Occipital lobe (tissue), 1 donor: ENCODE measurements at regions not wholly inside any gene's neighbourhood (a gene's known extent, or its start where the extent isn't known, plus 50 kb on each side); places are given as distances from the start of the nearest gene placed in this dataset.
"Not testable (repeated sequence)": the region's sequence is repeated elsewhere in the genome, so short reads cannot be mapped to it uniquely, and the experiment has no call there.

Experiments used
- DNase-seq: peaks from one replicate; lab custom pipeline; 2025; lab: John Stamatoyannopoulos, UW

DNA sequence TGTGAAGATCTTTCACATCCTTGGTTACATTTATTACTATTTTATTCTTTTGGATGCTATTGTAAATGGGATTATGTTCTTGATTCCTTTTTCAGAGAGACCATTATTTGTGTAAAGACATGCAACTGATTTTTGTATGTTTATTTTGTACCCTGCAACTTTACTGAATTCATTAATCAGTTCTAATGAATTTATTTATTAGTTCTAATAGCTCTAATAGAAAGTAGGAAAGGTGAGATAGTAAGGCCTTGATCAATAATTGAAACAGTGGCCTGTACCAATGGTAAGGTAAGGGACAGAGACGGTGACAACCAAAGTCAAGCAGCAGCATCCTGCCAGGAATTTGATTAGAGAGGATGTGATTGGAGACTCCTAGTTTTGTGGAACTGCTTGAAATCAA, 224.1 kb downstream of the PHLDA1 start:
- DNase-seq = no peak

DNA sequence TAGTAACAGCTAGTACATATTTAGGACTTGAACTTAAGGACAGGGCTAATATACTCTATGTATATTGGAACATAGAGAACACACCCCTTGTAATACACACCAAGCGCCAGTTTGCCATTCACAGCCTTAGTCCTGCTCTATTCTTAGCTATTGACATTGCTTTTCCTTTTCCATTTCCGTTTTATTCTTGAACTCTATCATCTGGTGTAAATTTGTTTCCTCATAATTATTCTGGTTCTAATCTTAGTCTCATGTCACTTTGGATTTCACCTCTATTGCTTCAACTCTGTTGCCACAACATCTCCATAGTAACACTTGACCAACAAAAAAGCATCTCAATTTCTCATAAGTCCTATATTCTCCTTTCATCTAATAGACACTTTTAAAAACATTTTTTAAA, 225.7 kb downstream of the PHLDA1 start:
- DNase-seq = no peak

DNA sequence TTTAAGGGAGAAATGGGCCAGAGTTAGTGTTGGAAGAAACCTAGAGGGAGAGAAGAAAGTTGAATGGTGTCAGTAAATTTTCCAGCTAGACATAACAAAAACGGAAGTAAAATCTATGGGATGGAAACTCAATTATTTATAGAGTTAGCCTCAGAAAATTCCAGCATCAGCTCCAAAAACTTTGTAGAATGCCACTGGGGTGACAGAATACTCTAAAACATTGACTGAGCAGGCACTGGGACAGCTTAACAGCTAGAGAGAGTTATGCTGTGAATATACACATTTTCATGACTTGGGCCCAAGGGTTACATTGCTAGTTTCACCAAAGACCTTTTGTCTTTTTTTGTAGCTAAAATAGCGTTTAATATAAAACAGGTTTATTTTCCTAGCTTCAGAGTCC, 226.3 kb downstream of the PHLDA1 start:
- no peak for DNase-seq

DNA sequence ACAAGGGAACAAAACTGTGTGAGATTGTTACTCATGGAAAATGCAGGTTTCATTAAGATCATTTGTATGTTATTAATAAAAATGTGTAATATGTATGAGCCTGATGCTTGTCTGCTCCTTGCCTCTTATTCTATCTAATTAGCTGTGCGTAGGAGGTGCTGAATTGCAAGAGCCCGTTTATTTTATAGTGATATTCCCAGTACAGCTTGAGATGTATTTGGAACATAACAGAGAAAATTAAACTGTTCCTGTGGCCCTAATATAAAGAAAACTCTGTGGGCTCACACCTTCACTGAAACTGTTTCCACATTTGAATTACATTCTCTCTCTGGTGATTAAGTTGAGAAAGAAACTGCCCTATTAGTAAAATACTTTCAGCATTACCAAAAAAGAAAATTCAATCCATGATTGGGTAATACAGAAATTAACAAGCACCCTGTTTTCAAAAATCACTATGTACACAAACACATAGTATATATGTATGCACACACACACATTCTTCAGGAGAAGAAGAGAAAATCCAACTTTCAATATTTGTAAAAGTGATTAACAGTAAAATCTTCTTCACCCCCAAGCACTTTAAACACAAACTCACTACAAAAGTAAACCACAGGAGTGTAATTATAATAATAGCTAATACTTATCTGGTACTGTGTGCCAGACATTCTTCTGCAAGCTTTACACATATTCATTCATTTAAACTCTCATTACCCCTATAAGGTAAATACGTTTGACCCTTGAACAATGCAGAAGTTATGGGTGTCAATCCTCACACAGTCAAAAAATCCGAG, 233.2 kb downstream of the PHLDA1 start:
- DNase-seq = no peak

DNA sequence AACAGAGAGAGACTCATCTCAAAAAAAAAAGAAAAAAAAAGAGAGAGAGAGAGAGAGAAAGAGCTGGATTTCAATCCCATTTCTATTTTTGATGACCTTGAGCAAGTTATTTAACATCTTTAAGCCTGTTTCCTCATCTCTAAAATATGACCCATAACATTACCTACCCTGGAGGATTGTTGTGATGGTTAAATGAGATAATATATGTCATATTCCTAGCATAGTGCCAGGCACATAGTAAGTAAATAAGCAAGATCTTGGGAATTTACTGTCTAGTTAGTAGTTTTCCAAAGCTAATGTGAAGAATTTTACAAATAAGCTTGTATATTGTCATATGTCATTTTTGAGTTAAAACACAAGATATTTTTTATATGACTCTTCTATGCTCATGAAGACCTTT, 236.5 kb downstream of the PHLDA1 start:
- no peak for DNase-seq

DNA sequence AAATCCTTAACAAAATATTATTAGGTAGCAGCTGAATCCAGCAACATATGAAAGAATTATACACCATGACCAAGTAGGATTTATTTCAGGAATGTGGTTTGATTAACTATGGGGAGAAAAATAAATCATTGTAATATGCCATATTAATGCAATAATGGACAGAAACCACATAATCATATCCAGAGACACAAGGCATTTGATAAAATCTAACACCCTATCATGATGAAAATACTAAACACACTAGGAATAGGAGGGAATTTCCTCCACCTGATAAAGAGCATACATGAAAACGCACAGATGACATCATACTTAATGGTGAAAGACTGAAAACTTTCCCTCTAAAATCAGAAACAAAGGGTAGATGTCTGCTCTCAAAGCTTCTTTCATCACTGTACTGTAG, 238.9 kb downstream of the PHLDA1 start:
- no peak for DNase-seq

DNA sequence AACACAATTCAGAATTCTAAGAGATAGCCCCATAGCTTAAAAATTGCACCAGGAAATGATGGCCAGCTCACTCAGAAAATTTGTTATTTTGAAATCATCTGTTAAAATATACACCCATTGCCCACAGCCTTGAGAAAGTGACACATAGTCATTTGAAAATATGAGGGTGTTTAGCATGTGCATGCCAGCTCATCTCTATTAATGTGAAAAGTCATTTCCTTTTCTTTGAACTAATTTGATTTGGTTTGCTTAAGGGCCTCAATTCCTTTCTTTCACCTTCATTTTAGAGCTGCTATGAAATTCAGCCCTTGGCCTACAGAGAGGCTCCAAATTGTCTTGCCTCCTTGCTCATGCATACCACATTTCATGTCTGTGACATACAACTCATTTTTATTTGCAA, 241.4 kb downstream of the PHLDA1 start:
- DNase-seq = no peak

DNA sequence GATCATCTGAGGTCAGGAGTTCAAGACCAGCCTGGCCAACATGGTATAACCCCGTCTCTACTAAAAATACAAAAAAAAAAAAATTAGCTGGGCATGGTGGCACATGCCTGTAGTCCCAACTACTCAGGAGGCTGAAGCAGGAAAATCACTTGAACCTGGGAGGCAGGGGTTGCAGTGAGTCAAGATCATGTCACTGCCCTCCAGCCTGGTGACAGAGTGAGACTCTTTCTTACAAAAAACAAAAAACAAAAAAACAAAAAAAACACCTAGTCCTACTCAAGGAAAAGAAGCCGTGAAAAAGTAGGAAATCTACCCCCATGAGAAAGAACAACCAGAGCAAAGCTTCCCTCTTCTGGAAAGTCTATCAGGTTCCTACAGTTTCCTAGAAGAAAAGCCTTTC, 244.4 kb downstream of the PHLDA1 start:
- DNase-seq = not testable (repeated sequence)

DNA sequence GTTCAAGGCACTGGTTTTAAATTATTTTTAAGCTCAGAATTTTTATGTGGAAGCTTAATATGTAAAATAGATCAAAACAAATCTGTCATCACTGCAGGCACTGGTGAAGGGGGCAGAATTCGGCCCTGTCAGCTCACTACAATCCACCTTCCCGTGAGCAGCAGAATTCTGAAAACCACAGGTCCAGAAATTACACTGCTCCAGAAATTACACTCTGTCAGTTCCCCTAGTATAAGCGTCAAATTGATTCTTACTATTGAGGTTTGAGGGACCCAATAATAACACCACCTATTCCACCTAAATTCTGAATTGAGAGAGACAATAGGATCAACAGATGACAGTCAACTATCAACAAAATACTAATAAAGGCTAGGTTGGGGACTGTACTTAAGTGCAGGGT, 245.5 kb downstream of the PHLDA1 start:
- no peak for DNase-seq

DNA sequence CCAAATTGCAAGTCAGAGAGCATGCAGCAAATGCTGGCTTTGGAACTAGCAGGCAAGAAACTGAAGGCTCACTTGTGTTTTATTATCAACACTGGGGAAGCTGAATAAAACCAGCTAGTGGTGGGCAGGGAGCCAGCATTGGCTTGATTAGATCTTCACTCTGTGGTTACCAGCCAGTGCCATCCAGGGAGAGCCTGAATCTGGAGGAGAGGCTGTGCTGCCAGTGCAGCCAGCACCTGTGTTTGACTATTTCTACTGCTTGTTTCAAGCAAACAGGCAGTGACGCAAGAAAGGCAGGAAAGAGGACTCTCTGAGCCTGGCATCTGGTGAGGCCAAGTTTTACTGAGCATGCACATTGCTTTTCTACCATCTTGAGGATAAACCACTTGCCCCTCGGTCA, 247.0 kb downstream of the PHLDA1 start:
- peak; percentile 25 for DNase-seq

DNA sequence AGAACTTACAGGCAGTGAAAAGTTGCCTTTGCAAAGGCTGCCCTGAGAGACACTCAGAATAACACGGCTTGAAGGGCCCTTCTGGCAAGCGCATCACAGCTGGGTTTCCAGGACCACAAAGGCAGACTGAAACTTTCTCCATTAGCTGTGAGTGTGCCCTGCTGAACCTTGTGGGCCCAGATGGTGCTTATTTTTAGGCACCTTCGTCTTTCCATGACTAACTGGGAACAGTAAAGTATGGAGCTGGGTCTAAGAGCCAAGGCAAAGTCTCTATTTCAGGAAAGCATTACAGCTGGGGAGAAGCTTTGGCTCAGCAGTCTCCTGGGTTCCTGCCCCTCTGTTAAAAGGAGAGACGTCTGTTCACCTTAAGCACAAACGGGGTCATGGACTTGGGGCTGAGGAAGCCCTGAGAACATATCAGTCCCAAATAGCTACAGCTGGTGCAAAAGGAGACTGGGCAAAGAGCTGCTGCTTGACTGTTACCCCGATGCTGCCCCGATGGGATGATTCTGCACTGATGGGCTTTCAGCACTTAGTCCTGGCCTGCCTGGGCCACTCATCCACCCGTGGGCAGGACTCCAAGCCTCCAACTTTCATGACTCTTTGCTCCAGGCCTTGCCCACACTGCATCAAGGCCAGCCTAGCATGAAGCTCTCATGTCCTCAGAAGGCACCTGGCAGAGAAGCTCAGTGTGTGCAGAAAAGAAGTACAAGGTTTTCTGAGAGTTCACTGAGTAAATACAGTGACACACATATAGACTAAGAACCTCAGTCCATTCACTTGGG, 248.3 kb downstream of the PHLDA1 start:
- no peak for DNase-seq

DNA sequence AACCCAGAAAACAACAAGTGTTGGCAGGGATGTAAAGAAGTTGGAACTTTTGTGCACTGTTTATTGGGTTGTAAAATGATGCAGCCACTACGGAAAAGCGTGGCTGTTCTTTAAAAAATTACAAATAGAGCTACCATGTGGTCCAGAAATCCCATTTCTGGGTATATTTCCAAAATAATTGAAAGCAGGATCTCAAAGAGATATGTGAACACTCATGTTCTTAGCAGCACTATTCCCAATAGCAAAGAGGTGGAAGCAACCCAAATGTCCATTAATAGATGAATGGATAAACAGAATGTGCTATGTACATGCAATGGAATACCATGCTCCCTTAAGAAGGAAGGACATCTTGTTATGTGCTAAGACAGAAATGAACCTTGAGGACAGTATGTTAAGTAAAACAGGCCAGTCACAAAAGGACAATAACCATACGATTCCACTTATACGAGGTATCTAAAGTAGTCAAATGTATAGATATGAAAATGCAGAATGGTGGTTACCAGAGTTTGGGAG, 249.5 kb downstream of the PHLDA1 start:
- no peak for DNase-seq

DNA sequence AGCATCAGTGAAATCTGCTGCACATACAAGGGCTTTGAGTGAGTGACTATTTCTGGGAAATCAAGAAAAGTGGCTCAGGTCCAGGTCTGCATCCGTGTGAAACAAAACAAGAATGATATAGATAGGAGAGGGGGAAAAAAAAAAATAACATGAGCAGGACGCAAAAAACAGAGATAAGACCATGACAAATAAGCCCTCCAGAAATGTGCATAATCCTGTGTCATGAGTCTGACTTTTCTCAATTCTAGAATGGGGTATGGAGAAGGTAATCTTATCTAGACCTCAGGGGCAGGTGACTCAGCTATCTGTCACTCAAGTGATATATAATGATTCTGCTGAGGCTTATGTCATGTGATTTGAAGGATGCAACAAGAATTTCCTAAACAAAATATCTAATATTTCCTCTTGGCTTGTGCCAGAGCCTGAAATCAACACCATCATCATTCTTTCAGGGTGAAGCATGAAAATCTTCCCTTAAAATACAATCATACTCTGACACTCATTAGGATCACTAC, 250.0 kb downstream of the PHLDA1 start:
- DNase-seq = no peak

DNA sequence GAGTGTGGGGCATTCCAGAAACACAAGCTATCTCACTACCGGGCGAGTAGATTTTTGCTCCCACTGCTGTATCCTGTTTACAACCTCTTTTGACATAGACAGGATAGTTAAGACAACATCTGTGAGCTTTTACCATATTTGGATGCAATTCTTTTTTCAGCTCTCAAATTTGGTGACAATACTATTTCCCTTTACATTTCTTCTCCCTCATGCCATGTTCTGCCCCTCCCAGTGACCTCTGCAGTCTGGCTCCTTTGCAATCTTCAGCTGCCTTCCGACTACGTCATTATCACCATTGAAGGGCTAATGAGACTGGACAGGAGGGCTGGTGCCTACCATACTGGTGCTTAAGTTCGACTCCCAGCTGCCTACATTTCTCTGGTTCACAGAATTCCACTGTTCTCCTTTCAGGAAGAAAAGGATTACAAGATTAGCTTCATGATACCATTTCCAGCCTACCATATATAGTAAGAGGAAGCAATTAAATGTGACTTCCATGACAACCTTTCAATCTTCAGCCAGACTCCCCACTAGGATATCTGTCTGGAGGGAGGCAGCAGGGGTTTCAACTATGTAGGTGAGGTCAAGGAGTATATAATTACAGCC, 251.6 kb downstream of the PHLDA1 start:
- no peak for DNase-seq

DNA sequence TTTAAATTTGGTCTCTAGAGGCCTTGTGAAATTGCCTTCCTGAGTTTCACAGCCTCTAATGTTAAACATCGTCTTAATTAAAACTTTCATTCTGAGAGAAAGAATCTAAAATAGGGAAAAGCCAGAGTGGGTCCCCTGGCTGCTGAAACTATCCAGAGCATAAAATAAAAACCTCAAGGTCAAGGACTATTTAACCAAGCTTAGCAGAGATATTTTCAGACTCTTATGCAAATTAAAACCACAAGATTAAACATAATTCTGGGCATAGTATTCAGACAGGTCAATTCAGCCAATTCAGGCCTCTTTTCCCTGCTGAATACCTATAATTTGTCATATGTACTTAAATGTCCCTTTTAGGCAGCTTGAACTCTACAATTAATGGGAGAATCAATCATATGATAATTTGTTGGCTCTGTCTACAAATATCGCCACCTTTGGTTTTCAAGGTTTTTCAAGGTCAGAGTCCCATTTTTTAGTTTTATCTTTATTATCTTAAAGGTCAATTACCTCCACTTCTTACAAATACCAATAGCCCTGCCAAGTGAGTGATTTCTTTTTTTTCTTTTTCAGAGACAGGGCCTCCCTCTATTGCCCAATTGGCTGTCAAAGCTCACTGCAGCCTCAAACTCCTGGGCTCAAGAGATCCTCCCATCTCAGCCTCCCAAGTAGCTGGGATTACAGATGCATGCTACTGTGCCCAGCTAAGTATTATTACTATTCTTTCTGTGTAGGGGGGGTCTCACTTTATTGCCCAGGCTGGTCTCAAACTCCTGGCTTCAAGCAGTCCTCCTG, 257.1 kb downstream of the PHLDA1 start:
- no peak for DNase-seq

DNA sequence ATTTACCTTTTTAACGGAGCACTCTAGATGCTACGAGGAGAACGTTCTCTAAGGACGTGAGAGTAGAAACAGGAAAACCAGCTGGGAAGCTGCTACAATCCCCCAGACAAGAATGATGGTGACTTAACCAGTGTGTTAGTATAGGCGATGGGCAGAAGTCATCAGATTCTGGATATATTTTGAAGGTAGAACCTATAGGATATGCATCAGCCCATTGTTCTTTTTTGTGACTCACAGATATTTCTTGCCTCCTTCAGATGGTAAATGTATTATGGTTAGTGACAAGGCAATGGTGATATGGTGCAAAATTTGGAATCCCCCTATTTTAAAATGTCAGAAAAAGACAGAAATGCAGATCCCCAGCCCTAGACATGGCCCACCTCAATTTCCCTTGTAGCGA, 258.2 kb downstream of the PHLDA1 start:
- no peak for DNase-seq

DNA sequence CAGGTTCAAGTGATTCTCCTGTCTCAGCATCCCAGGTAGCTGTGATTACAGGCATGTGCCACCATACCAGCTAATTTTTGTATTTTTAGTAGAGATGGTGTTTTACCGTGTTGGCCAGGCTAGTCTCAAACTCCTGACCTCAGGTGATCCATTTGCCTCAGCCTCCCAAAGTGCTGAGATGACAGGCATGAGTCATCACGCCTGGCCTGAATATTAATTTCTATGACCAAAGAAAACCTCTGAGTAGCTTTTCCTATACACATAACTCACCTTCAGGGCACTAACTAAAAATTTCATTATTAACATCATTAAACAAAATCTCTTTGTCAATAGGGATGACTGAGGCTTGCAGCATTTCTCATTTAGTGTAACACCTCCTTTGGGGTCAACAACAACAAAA, 259.6 kb upstream of the KRR1 start:
- no peak for DNase-seq

DNA sequence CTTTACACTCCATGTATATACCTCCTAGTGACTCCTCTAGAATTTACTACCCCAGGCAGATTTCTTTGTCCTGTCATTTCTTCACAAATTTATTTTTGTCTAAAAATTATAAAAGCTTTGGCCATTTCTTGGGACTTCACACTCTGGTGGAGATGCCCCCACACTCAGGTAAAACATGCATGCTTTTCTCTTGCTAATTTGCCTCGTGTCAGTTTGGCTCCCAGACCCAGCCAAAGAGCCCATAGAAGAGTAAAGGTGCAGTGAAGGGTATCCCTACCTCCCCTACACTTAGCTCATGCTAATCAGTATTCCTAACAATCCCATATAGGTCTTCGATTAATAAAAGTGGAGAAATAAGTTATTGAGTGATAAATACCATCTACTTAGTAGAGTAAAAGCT, 256.5 kb upstream of the KRR1 start:
- no peak for DNase-seq

DNA sequence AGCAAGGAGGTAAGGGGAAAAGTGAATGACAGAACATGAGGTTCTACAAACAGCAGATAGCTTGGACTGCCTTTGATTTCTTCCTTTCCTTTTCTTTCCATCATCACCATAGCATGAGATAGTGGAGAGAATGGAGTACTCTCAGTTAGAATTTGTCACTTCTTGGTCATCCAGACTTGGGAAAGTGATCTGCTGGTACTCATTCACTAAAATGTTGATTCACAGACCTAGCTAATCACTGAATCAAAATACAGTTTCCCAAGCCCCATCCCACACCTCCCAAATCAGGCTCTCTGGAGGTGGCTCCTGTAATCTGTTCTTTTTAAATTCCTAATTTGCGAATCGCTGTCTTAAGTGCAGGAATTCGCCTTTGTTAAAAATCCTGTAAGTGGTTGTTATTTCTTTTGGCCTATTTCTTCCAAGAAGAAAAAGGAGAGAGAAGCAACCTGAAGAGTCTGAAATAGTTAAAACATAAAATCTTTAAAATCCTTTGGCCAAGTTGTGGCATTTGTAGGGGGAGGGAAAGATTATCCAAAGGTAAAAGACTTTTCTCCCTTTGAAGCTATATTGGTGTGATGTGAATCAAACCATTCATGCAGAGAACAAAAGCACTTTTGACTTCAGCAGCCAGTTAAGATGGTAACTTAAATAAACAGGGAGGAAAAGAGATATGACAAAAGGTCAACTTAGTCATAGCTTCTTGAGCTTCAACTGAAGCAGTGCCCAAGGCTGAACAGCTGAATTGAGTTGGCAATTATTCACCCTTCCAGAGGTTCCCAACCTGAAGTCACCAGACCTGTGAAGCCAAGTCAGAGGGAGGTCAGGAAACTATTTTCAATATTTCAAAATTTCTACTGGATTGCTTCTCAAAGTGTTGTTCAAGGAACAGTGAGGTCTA, 255.1 kb upstream of the KRR1 start:
- DNase-seq = no peak
